Loucy (cell line): ENCODE measurements at regions not wholly inside any gene's neighbourhood (a gene's known extent, or its start where the extent isn't known, plus 50 kb on each side); places are given as distances from the start of the nearest gene placed in this dataset.

Experiments
- EZH2phosphoT487 ChIP-seq: fragments of 200-600 bp; IDR thresholded peaks from 2 replicates; pipeline ENCODE4 v1.6.1; 2018; ENCODE audit warnings: antibody characterized with exemption, mild to moderate bottlenecking, moderate library complexity, borderline replicate concordance
- TF ChIP-seq, protein P1 (sequence below): fragments of 200-600 bp; sonication (generic); conservative IDR thresholded peaks from 2 replicates; pipeline ENCODE4 v1.5.1; 2014; ENCODE audit warnings: mild to moderate bottlenecking, antibody characterized with exemption, low read length

DNA sequence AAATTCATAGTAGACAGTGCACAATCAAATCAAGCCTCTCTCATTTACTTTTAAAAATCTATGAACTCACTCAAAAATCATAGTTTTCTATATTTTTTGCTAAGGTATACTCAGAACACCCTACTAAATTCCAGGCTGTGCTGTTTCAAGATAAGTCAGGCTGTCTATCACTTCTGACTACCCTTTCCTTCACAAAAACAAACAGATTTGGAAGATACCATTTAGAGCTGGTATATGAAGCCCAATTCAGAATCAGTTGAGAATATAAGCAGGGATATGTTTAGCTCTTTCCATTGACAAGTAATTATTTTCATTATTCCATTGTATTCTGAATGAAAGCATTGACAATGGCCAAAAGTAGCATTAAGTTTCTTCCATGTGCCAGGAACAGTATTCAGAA is 53.1 kb downstream of the CXCL1 start:
- TF ChIP-seq, protein P1, sequence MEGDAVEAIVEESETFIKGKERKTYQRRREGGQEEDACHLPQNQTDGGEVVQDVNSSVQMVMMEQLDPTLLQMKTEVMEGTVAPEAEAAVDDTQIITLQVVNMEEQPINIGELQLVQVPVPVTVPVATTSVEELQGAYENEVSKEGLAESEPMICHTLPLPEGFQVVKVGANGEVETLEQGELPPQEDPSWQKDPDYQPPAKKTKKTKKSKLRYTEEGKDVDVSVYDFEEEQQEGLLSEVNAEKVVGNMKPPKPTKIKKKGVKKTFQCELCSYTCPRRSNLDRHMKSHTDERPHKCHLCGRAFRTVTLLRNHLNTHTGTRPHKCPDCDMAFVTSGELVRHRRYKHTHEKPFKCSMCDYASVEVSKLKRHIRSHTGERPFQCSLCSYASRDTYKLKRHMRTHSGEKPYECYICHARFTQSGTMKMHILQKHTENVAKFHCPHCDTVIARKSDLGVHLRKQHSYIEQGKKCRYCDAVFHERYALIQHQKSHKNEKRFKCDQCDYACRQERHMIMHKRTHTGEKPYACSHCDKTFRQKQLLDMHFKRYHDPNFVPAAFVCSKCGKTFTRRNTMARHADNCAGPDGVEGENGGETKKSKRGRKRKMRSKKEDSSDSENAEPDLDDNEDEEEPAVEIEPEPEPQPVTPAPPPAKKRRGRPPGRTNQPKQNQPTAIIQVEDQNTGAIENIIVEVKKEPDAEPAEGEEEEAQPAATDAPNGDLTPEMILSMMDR: no peak
- TF ChIP-seq EZH2phosphoT487: no peak
